ENCODE measurements at regions not wholly inside any gene's neighbourhood (a gene's known extent, or its start where the extent isn't known, plus 50 kb on each side); places are given as distances from the start of the nearest gene placed in this dataset.

- H3K4me3 ChIP-seq (ENCODE audit: low read depth, low read length) = no peak overlapping the region
- no peak for DNase-seq (ENCODE audit: low read depth)
- TF ChIP-seq CTCF (IDR thresholded peaks at IDR 0.05; ENCODE audit: low read depth, low read length, missing control alignments) = no peak
Measured at GRCh38 chr13:78714717-78715116, 55.8 kb upstream of the OBI1 start.

- DNase-seq (ENCODE audit: low read depth) = no peak
- H3K4me3 ChIP-seq (ENCODE audit: low read depth, low read length) = no peak overlapping the region
- no peak for TF ChIP-seq CTCF (IDR thresholded peaks at IDR 0.05; ENCODE audit: low read depth, low read length, missing control alignments)
Measured at GRCh38 chr13:78712831-78713230, 53.9 kb upstream of the OBI1 start.

GRCh38 chr13:78709028-78709427, 50.1 kb upstream of the OBI1 start:
- no peak overlapping the region for H3K4me3 ChIP-seq (ENCODE audit: low read depth, low read length)
- TF ChIP-seq CTCF (IDR thresholded peaks at IDR 0.05; ENCODE audit: low read depth, low read length, missing control alignments) = no peak
- no peak for DNase-seq (ENCODE audit: low read depth)
